ENCODE measurements at regions not wholly inside any gene's neighbourhood (a gene's known extent, or its start where the extent isn't known, plus 50 kb on each side); places are given as distances from the start of the nearest gene placed in this dataset.
A peak's percentile ranks its signal among the peaks of the same experiment; 100 is the strongest.

DNA sequence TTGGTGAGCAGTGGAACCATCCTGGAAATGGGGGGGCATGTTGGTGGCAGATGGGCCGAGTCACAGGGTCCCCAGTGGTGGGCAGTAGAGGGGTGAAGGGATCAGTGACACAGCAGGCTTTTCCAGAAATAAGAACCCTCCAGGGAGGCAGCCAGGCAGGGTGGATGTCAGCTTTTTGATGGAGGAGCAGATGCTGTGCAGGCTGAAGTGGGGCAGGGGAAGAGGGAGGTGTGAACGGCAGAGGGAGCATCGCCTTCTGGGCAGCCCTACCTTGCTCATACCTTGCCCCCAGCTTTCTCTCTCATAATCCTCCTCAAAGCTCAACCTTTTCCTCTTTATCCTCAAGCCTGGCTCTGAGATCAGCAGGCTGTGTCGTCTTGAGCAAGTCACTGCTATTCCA is 131.8 kb upstream of the IPO9 start:
- H3K36me3 ChIP-seq (ENCODE audit: control insufficient read depth, insufficient read depth, low read length): no peaks in the 10 kb centered on the region

DNA sequence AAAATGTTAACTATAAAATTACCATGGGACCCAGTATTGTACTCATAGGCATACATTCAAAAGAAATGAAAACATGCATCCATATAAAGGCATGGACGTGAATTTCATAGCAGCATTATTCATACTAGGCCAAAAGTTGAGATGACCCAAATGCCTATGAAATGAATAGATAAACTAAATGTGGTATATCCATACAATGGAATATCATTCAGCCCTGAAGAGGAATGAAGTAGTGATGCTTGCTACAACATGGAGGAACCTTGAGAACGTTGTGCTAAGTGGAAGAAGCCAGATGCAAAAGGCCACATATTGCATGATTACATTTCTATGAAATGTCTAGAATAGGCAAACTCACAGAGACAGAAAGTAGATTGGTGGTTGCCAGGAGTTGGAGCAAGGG is 127.1 kb upstream of the IPO9 start:
- no peak for DNase-seq (ENCODE audit: extremely low read depth, insufficient read length)
- no peaks in the 10 kb centered on the region for H3K36me3 ChIP-seq (ENCODE audit: control insufficient read depth, insufficient read depth, low read length)
- H3K27me3 ChIP-seq (replicated peaks; ENCODE audit: control insufficient read depth, insufficient read depth, low read length): no peaks in the 10 kb centered on the region; the same call in none of the 2 replicates
- H3K4me3 ChIP-seq (replicated peaks; ENCODE audit: low read depth, low read length): no peak overlapping the region
- TF ChIP-seq, protein P1, sequence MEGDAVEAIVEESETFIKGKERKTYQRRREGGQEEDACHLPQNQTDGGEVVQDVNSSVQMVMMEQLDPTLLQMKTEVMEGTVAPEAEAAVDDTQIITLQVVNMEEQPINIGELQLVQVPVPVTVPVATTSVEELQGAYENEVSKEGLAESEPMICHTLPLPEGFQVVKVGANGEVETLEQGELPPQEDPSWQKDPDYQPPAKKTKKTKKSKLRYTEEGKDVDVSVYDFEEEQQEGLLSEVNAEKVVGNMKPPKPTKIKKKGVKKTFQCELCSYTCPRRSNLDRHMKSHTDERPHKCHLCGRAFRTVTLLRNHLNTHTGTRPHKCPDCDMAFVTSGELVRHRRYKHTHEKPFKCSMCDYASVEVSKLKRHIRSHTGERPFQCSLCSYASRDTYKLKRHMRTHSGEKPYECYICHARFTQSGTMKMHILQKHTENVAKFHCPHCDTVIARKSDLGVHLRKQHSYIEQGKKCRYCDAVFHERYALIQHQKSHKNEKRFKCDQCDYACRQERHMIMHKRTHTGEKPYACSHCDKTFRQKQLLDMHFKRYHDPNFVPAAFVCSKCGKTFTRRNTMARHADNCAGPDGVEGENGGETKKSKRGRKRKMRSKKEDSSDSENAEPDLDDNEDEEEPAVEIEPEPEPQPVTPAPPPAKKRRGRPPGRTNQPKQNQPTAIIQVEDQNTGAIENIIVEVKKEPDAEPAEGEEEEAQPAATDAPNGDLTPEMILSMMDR (IDR thresholded peaks at IDR 0.05; ENCODE audit: insufficient read depth, low read length, poor library complexity, severe bottlenecking): no peak

More for the DNA sequence above, 131.8 kb upstream of the IPO9 start:
- Histone ChIP-seq H3K27me3 (replicated peaks; ENCODE audit: control insufficient read depth, insufficient read depth, low read length) (peaks cover 3% of the 10 kb centered on the region), H3K4me3 (replicated peaks; ENCODE audit: low read depth, low read length) (no peak overlapping the region)
- TF ChIP-seq, protein P1 (IDR thresholded peaks at IDR 0.05; ENCODE audit: insufficient read depth, low read length, poor library complexity, severe bottlenecking): no peak
- no peak for DNase-seq (ENCODE audit: extremely low read depth, insufficient read length)

DNA sequence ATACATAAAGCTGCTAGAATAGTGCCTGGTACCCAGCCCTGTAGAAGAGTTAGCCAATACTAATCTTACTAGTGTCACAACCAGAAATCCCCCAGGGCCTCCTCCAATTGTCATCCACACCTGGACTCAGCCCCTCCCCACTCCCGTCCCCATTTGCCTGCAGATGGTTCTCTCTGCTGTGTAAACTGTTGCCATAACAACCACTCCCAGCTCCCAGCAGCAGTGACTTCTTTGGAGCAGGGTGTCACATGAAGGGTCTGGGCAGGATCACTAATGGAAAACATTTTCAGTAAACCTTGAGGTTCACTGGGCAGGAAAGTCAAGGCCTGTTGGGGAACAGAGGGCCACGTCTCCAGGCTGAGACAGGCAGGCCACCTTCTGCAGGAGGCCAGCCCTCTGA is 126.0 kb upstream of the IPO9 start:
- TF ChIP-seq, protein P1 (IDR thresholded peaks at IDR 0.05; ENCODE audit: insufficient read depth, low read length, poor library complexity, severe bottlenecking): no peak
- H3K36me3 ChIP-seq (ENCODE audit: control insufficient read depth, insufficient read depth, low read length): no peaks in the 10 kb centered on the region
- H3K27me3 ChIP-seq (replicated peaks; ENCODE audit: control insufficient read depth, insufficient read depth, low read length): no peaks in the 10 kb centered on the region; the same call in 1 of the 2 replicates
- no peak overlapping the region for H3K4me3 ChIP-seq (replicated peaks; ENCODE audit: low read depth, low read length)
- DNase-seq (ENCODE audit: extremely low read depth, insufficient read length): no peak

DNA sequence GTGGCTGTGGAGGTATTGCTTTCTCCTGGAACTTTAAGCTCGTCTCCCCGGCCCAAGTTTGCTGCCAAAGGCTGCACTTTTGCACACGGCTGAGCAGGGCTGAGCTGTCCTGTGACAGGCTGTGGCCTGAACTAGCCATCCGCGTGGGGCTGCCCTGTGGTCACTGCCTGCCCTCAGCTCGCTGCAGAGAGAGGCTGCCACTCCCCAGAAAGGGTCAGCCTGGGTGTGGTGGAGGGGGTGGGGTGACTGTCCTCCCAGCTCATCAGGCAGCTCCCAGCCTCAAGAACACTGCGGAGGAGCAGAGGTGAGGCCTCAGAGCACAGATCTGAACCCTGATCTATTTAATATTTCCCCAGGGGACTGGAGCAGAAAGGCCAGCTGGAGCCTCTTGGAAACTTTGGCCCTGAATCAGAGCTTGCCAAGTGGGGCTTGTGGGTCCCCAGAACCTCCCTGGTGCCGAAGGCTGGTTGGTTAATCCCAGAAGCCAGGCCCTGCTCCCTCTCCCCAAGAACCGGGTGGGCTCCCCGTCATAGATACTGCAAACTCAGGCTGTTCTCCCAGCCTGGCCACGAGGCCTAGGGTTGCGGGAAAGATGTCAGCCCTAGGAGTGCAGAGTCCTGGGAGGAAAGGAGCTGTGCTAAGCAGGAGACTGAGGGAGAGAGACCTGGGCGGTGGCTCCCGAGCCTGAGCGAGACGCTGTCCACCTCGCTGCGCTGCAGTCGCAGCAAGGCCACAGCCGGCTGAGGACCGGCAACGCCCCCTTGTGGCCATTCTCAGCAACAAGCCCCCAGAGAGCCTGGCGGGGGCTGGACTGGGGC is 125.1 kb upstream of the IPO9 start:
- TF ChIP-seq, protein P1 (IDR thresholded peaks at IDR 0.05; ENCODE audit: insufficient read depth, low read length, poor library complexity, severe bottlenecking): peak; percentile 94
- Histone ChIP-seq H3K27me3 (replicated peaks; ENCODE audit: control insufficient read depth, insufficient read depth, low read length) (no peaks in the 10 kb centered on the region), H3K4me3 (replicated peaks; ENCODE audit: low read depth, low read length) (no peak overlapping the region), H3K36me3 (ENCODE audit: control insufficient read depth, insufficient read depth, low read length) (no peaks in the 10 kb centered on the region)
- peak; percentile 57 for DNase-seq (ENCODE audit: extremely low read depth, insufficient read length)

DNA sequence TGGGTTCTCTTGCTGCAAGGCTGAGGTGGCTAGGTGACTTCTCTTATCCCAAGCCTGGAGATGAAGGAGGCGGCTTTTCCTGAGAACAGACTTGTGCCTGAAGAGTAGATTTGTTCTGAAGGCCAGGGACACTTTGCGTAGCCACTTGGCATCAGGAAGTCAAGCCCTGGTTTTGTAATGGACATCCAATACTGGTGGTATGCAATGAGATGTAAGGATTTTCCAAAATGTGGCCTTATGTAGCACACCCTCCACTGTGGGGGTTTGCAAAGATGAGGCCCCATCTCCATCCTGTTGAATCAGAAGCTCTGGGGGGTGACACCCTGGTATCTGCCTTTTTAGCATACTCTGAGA is 124.5 kb upstream of the IPO9 start:
- H3K27me3 ChIP-seq (replicated peaks; ENCODE audit: control insufficient read depth, insufficient read depth, low read length): no peaks in the 10 kb centered on the region
- H3K4me3 ChIP-seq (replicated peaks; ENCODE audit: low read depth, low read length): no peak overlapping the region
- TF ChIP-seq, protein P1 (IDR thresholded peaks at IDR 0.05; ENCODE audit: insufficient read depth, low read length, poor library complexity, severe bottlenecking): no peak
- H3K36me3 ChIP-seq (ENCODE audit: control insufficient read depth, insufficient read depth, low read length): no peaks in the 10 kb centered on the region
- DNase-seq (ENCODE audit: extremely low read depth, insufficient read length): no peak

Data from GM06990 (cell line).